ENCODE measurements at regions not wholly inside any gene's neighbourhood (a gene's known extent, or its start where the extent isn't known, plus 50 kb on each side); places are given as distances from the start of the nearest gene placed in this dataset.
A peak's percentile ranks its signal among the peaks of the same experiment; 100 is the strongest.
"Not testable (repeated sequence)": the region's sequence is repeated elsewhere in the genome, so short reads cannot be mapped to it uniquely, and the experiment has no call there.

DNA sequence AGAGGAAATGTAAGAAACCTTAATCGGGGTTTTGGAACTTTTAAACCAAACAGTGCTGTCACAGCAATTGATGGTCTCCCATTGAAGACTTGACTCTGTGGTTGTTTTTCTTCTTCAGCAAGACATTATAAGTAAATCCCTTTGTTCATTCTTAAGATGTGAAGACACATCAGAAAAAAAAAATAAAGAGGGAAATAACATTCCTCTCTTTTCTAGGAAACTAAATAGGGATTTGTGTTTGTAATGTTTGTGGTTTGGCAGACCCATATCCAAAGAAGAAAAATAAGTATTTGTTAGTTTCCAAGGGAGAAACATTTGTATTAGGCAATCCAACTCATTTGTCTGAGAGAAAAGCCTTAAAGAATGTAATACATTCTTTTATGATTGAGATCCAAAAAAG, 359.9 kb downstream of the DSC3 start:
- no peaks in the 10 kb centered on the region for H3K36me3 ChIP-seq (ENCODE audit: control insufficient read depth in 4 of 4, insufficient read depth in 4 of 4, low read length in 4 of 4)
- 9 to 24% methylated on average over 1 of the region's 1 CpG for WGBS, 2 donors
- ATAC-seq (ENCODE audit: insufficient read depth, low FRiP score) = no peak

DNA sequence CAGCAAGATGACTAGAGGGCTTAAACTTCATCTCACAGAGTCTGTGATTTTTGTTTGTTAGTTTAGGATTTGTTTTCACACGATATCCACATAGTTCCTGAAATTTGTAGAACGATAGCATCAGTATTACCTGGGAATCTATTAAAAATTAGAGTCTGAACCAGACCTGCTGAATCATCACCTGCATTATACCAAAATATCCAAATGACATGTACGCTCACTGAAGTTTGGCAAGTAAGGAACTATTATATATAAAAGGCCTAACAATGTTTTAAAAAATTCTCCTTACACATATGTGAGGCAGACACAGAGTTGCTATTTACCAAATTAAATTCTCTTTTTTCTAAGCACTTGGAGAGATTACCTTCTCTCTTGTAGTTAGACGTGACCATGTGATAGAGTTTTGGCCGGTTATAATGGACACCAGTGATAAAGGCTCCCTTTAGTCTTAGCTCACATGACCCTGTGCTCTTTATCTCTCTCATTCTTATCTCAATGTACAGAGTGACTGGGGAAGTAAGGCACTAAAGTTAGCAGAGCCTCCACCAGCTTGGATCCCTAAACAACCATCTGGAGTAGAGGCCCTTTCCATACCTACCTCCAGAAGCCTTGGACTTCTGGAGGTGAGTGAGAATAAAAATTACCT, 363.1 kb downstream of the DSC3 start:
- no peaks in the 10 kb centered on the region for H3K27me3 ChIP-seq (ENCODE audit: control insufficient read depth in 3 of 3, insufficient read depth in 3 of 3, low read length in 2 of 3)
- H3K9me3 ChIP-seq (ENCODE audit: control insufficient read depth in 4 of 4, insufficient read depth in 3 of 4, low read length in 3 of 4) = no peaks in the 10 kb centered on the region
- no peak overlapping the region for H3K9ac ChIP-seq (ENCODE audit: insufficient read depth in 1 of 2, low read length in 2 of 2)
- WGBS, 2 donors = 89 to 94% methylated on average over 5 of the region's 5 CpGs
- ATAC-seq (ENCODE audit: insufficient read depth, low FRiP score) (no peak), DNase-seq (no peak)
- H3K4me3 ChIP-seq = no peak overlapping the region
- peaks cover 0 to 15% (median 0%) of the 10 kb centered on the region in 5 donors for H3K4me1 ChIP-seq (ENCODE audit: control insufficient read depth in 5 of 5, insufficient read depth in 5 of 5, low read length in 5 of 5)
- H3K27ac ChIP-seq (ENCODE audit: low read depth in 1 of 2, low read length in 1 of 2) = no peak overlapping the region
- TF ChIP-seq, protein P1, sequence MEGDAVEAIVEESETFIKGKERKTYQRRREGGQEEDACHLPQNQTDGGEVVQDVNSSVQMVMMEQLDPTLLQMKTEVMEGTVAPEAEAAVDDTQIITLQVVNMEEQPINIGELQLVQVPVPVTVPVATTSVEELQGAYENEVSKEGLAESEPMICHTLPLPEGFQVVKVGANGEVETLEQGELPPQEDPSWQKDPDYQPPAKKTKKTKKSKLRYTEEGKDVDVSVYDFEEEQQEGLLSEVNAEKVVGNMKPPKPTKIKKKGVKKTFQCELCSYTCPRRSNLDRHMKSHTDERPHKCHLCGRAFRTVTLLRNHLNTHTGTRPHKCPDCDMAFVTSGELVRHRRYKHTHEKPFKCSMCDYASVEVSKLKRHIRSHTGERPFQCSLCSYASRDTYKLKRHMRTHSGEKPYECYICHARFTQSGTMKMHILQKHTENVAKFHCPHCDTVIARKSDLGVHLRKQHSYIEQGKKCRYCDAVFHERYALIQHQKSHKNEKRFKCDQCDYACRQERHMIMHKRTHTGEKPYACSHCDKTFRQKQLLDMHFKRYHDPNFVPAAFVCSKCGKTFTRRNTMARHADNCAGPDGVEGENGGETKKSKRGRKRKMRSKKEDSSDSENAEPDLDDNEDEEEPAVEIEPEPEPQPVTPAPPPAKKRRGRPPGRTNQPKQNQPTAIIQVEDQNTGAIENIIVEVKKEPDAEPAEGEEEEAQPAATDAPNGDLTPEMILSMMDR (IDR thresholded peaks at IDR 0.05; ENCODE audit: control extremely low read depth, extremely low read depth) = no peak
- no peaks in the 10 kb centered on the region for H3K36me3 ChIP-seq (ENCODE audit: control insufficient read depth in 4 of 4, insufficient read depth in 4 of 4, low read length in 4 of 4)

More for the DNA sequence above, 359.9 kb downstream of the DSC3 start:
- TF ChIP-seq, protein P1 (IDR thresholded peaks at IDR 0.05; ENCODE audit: control extremely low read depth, extremely low read depth) = no peak
- Histone ChIP-seq H3K27me3 (ENCODE audit: control insufficient read depth in 3 of 3, insufficient read depth in 3 of 3, low read length in 2 of 3) (no peaks in the 10 kb centered on the region), H3K9ac (ENCODE audit: insufficient read depth in 1 of 2, low read length in 2 of 2) (peak overlapping the region in 1 of 2 donors; percentile 9), H3K4me3 (no peak overlapping the region), H3K4me1 (ENCODE audit: control insufficient read depth in 5 of 5, insufficient read depth in 5 of 5, low read length in 5 of 5) (peaks cover 0 to 11% (median 0%) of the 10 kb centered on the region in 5 donors), H3K27ac (ENCODE audit: low read depth in 1 of 2, low read length in 1 of 2) (no peak overlapping the region), H3K9me3 (ENCODE audit: control insufficient read depth in 4 of 4, insufficient read depth in 3 of 4, low read length in 3 of 4) (no peaks in the 10 kb centered on the region)
- peak; percentile 16 to 76 (median 56) for DNase-seq

DNA sequence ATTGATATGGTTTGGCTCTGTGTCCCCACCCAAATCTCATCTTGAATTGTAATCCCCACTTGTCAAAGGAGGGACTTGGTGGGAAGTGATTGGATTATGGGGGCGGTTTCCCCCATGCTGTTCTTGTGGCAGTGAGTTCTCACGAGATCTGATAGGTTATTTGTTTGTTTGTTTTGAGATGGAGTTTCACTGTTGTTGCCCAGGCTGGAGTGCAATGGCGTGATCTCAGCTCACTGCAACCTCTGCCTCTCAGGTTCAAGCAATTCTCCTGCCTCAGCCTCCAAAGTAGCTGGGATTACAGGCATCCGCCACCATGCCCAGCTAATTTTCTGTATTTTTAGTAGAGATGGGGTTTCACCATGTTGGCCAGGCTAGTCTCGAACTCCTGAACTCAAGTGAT, 364.7 kb downstream of the DSC3 start:
- not testable (repeated sequence) for ATAC-seq (ENCODE audit: insufficient read depth, low FRiP score); DNase-seq; H3K27me3 ChIP-seq (ENCODE audit: control insufficient read depth in 3 of 3, insufficient read depth in 3 of 3, low read length in 2 of 3); H3K27ac ChIP-seq (ENCODE audit: low read depth in 1 of 2, low read length in 1 of 2); H3K4me1 ChIP-seq (ENCODE audit: control insufficient read depth in 5 of 5, insufficient read depth in 5 of 5, low read length in 5 of 5); H3K9ac ChIP-seq (ENCODE audit: insufficient read depth in 1 of 2, low read length in 2 of 2); H3K9me3 ChIP-seq (ENCODE audit: control insufficient read depth in 4 of 4, insufficient read depth in 3 of 4, low read length in 3 of 4); H3K4me3 ChIP-seq; H3K36me3 ChIP-seq (ENCODE audit: control insufficient read depth in 4 of 4, insufficient read depth in 4 of 4, low read length in 4 of 4)
- WGBS, 2 donors = 89 to 96% methylated on average over 5 of the region's 5 CpGs

DNA sequence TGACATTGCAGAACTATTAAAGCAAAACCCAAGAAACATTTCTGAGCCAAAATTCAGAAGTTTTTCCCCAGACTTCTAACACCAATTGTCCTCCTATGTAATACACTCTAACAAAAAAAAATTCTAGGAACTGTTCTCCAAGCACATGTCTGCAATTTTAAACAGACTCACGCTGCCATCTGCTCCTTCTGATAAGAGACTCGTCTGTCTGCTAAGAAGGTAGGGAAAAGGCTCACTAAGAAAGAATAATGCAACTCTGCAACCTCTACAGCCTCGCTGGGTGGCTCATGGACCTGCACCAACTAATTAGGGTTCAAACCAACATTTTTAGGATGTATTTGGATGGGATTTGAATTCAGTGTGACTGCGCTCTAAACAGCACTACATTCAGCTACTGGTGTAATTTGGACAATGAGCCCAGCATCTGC, 366.5 kb downstream of the DSC3 start:
- 13 to 20% methylated on average over 4 of the region's 4 CpGs for WGBS, 2 donors
- H3K27ac ChIP-seq (ENCODE audit: low read depth in 1 of 2, low read length in 1 of 2) = no peak overlapping the region
- TF ChIP-seq, protein P1 (IDR thresholded peaks at IDR 0.05; ENCODE audit: control extremely low read depth, extremely low read depth) = no peak
- peaks cover 0 to 4% (median 0%) of the 10 kb centered on the region in 5 donors for H3K4me1 ChIP-seq (ENCODE audit: control insufficient read depth in 5 of 5, insufficient read depth in 5 of 5, low read length in 5 of 5)
- no peak overlapping the region for H3K4me3 ChIP-seq
- peak in 2 of 3 donors; percentile 6 to 13 for DNase-seq
- no peak for ATAC-seq (ENCODE audit: insufficient read depth, low FRiP score)
- no peaks in the 10 kb centered on the region for H3K36me3 ChIP-seq (ENCODE audit: control insufficient read depth in 4 of 4, insufficient read depth in 4 of 4, low read length in 4 of 4)
- H3K9ac ChIP-seq (ENCODE audit: insufficient read depth in 1 of 2, low read length in 2 of 2) = no peak overlapping the region
- no peaks in the 10 kb centered on the region for H3K9me3 ChIP-seq (ENCODE audit: control insufficient read depth in 4 of 4, insufficient read depth in 3 of 4, low read length in 3 of 4)
- no peaks in the 10 kb centered on the region for H3K27me3 ChIP-seq (ENCODE audit: control insufficient read depth in 3 of 3, insufficient read depth in 3 of 3, low read length in 2 of 3)

All from lung (tissue), 11 donors.